Tibial nerve (tissue), 4 donors: ENCODE measurements at regions not wholly inside any gene's neighbourhood (a gene's known extent, or its start where the extent isn't known, plus 50 kb on each side); places are given as distances from the start of the nearest gene placed in this dataset.

Experiments used
- EP300 ChIP-seq, 2 donors: sonication (generic); formaldehyde crosslinking; IDR thresholded peaks; one replicate each; pipeline ENCODE4 v1.6.1; 2017; ENCODE audit warnings: antibody characterized with exemption in 2 of 2, mild to moderate bottlenecking in 1 of 2
- POLR2A ChIP-seq, 2 donors: fragments of 450-650 bp; IDR thresholded peaks; one replicate each; pipeline ENCODE4 v1.6.1; 2017; ENCODE audit warnings: antibody characterized with exemption in 2 of 2, mild to moderate bottlenecking in 2 of 2, moderate library complexity in 2 of 2
- TF ChIP-seq, protein P1 (sequence below), 5 experiments: fragments of 200-600 bp in 3 of 5; fragments of 450-650 bp in 2 of 5; sonication (generic) in 3 of 5; IDR thresholded peaks; one replicate each; pipeline ENCODE4 v1.5.1; 2016 to 2019; ENCODE audit warnings: antibody characterized with exemption in 5 of 5, mild to moderate bottlenecking in 3 of 5, moderate library complexity in 2 of 5

DNA sequence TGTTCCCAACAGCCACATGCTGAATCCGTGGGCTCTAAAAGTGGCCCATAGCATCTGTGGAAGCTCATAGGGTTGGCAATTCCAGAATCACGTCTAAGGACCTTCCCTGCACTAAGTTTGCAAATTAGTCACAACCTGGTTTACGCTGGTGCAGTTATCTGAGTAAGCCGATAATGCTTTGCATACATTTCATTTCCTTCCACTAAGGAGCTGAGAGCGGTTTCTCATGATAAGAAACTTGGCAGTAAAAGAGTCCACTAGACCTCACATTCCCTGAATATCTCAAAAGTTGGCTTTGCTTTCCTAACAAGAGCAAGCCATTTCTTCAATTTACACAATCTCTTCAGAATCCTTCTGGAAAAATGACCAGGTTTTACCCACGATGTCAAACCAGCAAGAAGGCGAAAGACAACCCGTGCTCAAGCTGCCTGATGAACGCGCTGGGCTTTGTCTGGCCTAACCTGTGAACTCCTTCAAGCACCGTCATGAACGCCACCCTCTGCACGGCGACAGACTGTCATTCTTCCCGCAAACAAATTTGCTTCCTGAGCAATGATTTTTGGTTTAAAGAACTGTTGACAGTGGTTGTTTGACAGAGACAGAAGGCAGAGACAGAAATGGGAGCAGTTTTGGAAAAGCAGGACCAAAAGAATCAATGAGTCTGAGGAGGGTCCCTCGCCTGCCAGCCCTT lies 73.0 kb upstream of the COPS8 start:
- TF ChIP-seq, protein P1, sequence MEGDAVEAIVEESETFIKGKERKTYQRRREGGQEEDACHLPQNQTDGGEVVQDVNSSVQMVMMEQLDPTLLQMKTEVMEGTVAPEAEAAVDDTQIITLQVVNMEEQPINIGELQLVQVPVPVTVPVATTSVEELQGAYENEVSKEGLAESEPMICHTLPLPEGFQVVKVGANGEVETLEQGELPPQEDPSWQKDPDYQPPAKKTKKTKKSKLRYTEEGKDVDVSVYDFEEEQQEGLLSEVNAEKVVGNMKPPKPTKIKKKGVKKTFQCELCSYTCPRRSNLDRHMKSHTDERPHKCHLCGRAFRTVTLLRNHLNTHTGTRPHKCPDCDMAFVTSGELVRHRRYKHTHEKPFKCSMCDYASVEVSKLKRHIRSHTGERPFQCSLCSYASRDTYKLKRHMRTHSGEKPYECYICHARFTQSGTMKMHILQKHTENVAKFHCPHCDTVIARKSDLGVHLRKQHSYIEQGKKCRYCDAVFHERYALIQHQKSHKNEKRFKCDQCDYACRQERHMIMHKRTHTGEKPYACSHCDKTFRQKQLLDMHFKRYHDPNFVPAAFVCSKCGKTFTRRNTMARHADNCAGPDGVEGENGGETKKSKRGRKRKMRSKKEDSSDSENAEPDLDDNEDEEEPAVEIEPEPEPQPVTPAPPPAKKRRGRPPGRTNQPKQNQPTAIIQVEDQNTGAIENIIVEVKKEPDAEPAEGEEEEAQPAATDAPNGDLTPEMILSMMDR (IDR thresholded peaks at IDR 0.05), result no peak
- no peak for TF ChIP-seq POLR2A (IDR thresholded peaks at IDR 0.05)
- no peak for TF ChIP-seq EP300 (IDR thresholded peaks at IDR 0.05)
